GM12878 (cell line): ENCODE measurements at regions not wholly inside any gene's neighbourhood (a gene's known extent, or its start where the extent isn't known, plus 50 kb on each side); places are given as distances from the start of the nearest gene placed in this dataset.

Experiments used
- CBFB ChIP-seq: IDR thresholded peaks from 2 replicates; pipeline ENCODE4 v1.6.1; 2016; ENCODE audit warnings: antibody characterized with exemption, low read depth
- CTCF ChIP-seq, 3 experiments: IDR thresholded peaks in 2 of 3; conservative IDR thresholded peaks in 1 of 3; 2 replicates each; pipeline ENCODE4 v1.5.1; 2011; ENCODE audit warnings: low read depth in 3 of 3, low read length in 3 of 3, mild to moderate bottlenecking in 3 of 3, control low read depth in 2 of 3, moderate library complexity in 2 of 3, inconsistent platforms in 1 of 3, mixed read lengths in 1 of 3; ENCODE audit not compliant: control insufficient read depth in 2 of 3, insufficient read depth in 1 of 3; ENCODE audit errors: extremely low read depth in 1 of 3
- HCFC1 ChIP-seq: fragments of 150-350 bp; IDR thresholded peaks from 2 replicates; pipeline ENCODE4 v1.6.1; 2014; ENCODE audit warnings: low read length
- POLR2AphosphoS5 ChIP-seq: IDR thresholded peaks from 2 replicates; pipeline ENCODE4 v1.6.1; 2011; ENCODE audit warnings: mild to moderate bottlenecking, low read length, inconsistent platforms
- RCOR1 ChIP-seq: conservative IDR thresholded peaks from 2 replicates; pipeline ENCODE4 v1.6.1; 2012; ENCODE audit warnings: low read depth, low read length, improper control_type of control experiment
- SMC3 ChIP-seq: IDR thresholded peaks from 2 replicates; pipeline ENCODE4 v1.6.1; 2011; ENCODE audit warnings: low read length, improper control_type of control experiment, borderline replicate concordance
- TF ChIP-seq, protein P1 (sequence below): IDR thresholded peaks from 2 replicates; pipeline ENCODE4 v1.6.1; 2011; ENCODE audit warnings: low read depth, low read length, improper control_type of control experiment, borderline replicate concordance

DNA sequence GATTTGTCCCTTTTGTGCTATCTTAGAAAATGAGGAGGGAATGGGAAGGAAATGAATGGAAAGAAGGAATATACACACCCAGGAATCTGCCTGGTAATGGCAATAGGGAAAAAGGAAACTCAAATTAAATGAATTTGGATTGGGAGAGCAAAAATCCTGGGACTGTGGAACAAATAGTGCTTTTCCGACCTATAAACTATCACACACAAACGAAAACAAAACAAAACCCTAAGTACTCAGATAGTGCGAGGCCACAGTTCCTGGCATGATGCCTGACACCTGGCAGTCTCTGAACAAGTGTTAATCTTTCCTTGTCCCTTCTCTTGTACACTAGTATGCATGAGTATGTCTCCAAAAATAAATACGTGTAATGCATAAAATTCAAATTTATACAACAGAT is 319.8 kb upstream of the SPAG17 start:
- TF ChIP-seq CTCF (IDR thresholded peaks at IDR 0.05 in 2 of 3, conservative IDR thresholded peaks at IDR 0.05 in 1 of 3; ENCODE audit: control insufficient read depth in 2 of 3, extremely low read depth in 1 of 3, insufficient read depth in 1 of 3, low read depth in 3 of 3, low read length in 3 of 3) (no peak), RCOR1 (no peak), CBFB (no peak), POLR2AphosphoS5 (no peak), HCFC1 (no peak), SMC3 (no peak)
- TF ChIP-seq, protein P1, sequence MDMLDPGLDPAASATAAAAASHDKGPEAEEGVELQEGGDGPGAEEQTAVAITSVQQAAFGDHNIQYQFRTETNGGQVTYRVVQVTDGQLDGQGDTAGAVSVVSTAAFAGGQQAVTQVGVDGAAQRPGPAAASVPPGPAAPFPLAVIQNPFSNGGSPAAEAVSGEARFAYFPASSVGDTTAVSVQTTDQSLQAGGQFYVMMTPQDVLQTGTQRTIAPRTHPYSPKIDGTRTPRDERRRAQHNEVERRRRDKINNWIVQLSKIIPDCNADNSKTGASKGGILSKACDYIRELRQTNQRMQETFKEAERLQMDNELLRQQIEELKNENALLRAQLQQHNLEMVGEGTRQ, result no peak
